Kidney (tissue), 13 donors: ENCODE measurements at regions not wholly inside any gene's neighbourhood (a gene's known extent, or its start where the extent isn't known, plus 50 kb on each side); places are given as distances from the start of the nearest gene placed in this dataset.
A peak's percentile ranks its signal among the peaks of the same experiment; 100 is the strongest.

Experiments
- DNase-seq, 5 donors: peaks; one replicate each; pipeline ENCODE4 v3.0.0-alpha.2; 2013 to 2020
- FAIRE-seq: peaks from 2 replicates; lab custom pipeline; 2012; peaks lifted over from hg19 to GRCh38; lab: Jason Lieb, UNC
- H3K27ac ChIP-seq, 2 donors: one replicate each; pipeline ENCODE4 v1.7.0; 2013; ENCODE audit warnings: low read depth in 2 of 2, low read length in 2 of 2, inconsistent platforms in 1 of 2
- H3K27me3 ChIP-seq: one replicate; pipeline ENCODE4 v1.7.1; 2013; ENCODE audit warnings: low read length, inconsistent platforms; ENCODE audit not compliant: control insufficient read depth, insufficient read depth
- H3K36me3 ChIP-seq, 3 donors: one replicate each; pipeline versions ENCODE4 v1.7.0 to v1.7.1; 2013; ENCODE audit warnings: low read length in 3 of 3, control low read depth in 1 of 3, inconsistent platforms in 1 of 3; ENCODE audit not compliant: insufficient read depth in 3 of 3, control insufficient read depth in 2 of 3
- H3K4me1 ChIP-seq, 3 donors: one replicate each; pipeline versions ENCODE4 v1.7.0 to v1.7.1; 2013; ENCODE audit warnings: low read length in 3 of 3, inconsistent platforms in 1 of 3, low read depth in 1 of 3; ENCODE audit not compliant: control insufficient read depth in 2 of 3, insufficient read depth in 2 of 3
- H3K4me3 ChIP-seq, 3 donors: one replicate each; pipeline versions ENCODE4 v1.7.0 to v1.8.1; 2013; ENCODE audit warnings: low read length in 3 of 3, control low read depth in 1 of 3, inconsistent platforms in 1 of 3
- H3K9ac ChIP-seq, 3 donors: one replicate each; pipeline versions ENCODE4 v1.7.0 to v1.7.1; 2013; ENCODE audit warnings: low read length in 3 of 3, control low read depth in 1 of 3, inconsistent platforms in 1 of 3
- H3K9me3 ChIP-seq, 3 donors: one replicate each; pipeline versions ENCODE4 v1.7.0 to v1.7.1; 2013; ENCODE audit warnings: low read length in 3 of 3, control low read depth in 1 of 3, inconsistent platforms in 1 of 3; ENCODE audit not compliant: control insufficient read depth in 2 of 3, insufficient read depth in 1 of 3
- CTCF ChIP-seq: IDR thresholded peaks from 3 replicates; pipeline ENCODE4 v1.5.1; 2012; ENCODE audit warnings: mild to moderate bottlenecking, moderate library complexity, borderline replicate concordance; ENCODE audit not compliant: insufficient read depth; ENCODE audit errors: extremely low read depth
- intact Hi-C: fragments of 100-400 bp; cut with DNase I; formaldehyde crosslinking; loops from one replicate; pipeline ENCODE4 v1.11.1; 2022
- donor health status: control.
- donor health status: control.
- donor health status: control.
- donor health status: control.
- donor health status: control.
- donor health status: DM: yes; HTN: yes; CAD: no.
- donor health status: Normal renal cell carcinoma (clear cell type).

GRCh38 chr6:18335948-18336347 is 51.2 kb upstream of the RNF144B start:
- no peak overlapping the region for H3K9ac ChIP-seq
- H3K27me3 ChIP-seq = no peaks in the 10 kb centered on the region
- no peak for DNase-seq
- no peak for TF ChIP-seq CTCF
- no peaks in the 10 kb centered on the region for H3K4me1 ChIP-seq
- intact Hi-C loops = no loop called here
- no peak overlapping the region for H3K4me3 ChIP-seq
- no peaks in the 10 kb centered on the region for H3K36me3 ChIP-seq
- H3K9me3 ChIP-seq = no peaks in the 10 kb centered on the region
- FAIRE-seq = no peak
- H3K27ac ChIP-seq = no peak overlapping the region

GRCh38 chr6:18334251-18334650 is 52.9 kb upstream of the RNF144B start:
- FAIRE-seq = no peak
- no peak overlapping the region for H3K9ac ChIP-seq
- no peak for TF ChIP-seq CTCF

GRCh38 chr6:18330548-18331081 is 56.5 kb upstream of the RNF144B start:
- Histone ChIP-seq H3K27me3 (no peaks in the 10 kb centered on the region), H3K36me3 (no peaks in the 10 kb centered on the region), H3K9ac (no peak overlapping the region), H3K9me3 (no peaks in the 10 kb centered on the region), H3K4me3 (no peak overlapping the region), H3K4me1 (peaks cover 0 to 10% (median 9%) of the 10 kb centered on the region in 3 donors), H3K27ac (peak overlapping the region in 1 of 2 donors; percentile 8)
- DNase-seq (no peak), FAIRE-seq (no peak)
- no peak for TF ChIP-seq CTCF
- intact Hi-C loops = no loop called here

More at GRCh38 chr6:18334251-18334650, 52.9 kb upstream of the RNF144B start:
- intact Hi-C loops = no loop called here
- H3K27ac ChIP-seq = no peak overlapping the region
- H3K9me3 ChIP-seq = no peaks in the 10 kb centered on the region
- H3K27me3 ChIP-seq = no peaks in the 10 kb centered on the region
- H3K4me1 ChIP-seq = no peaks in the 10 kb centered on the region
- no peaks in the 10 kb centered on the region for H3K36me3 ChIP-seq
- no peak for DNase-seq
- H3K4me3 ChIP-seq = no peak overlapping the region

- peak overlapping the region in 1 of 2 donors; percentile 60 for H3K27ac ChIP-seq
- H3K9me3 ChIP-seq = no peaks in the 10 kb centered on the region
- no peak for TF ChIP-seq CTCF
- no peak for FAIRE-seq
- peaks cover 0 to 10% (median 9%) of the 10 kb centered on the region in 3 donors for H3K4me1 ChIP-seq
- no peaks in the 10 kb centered on the region for H3K27me3 ChIP-seq
- intact Hi-C loops = no loop called here
- no peak for DNase-seq
- H3K36me3 ChIP-seq = no peaks in the 10 kb centered on the region
- no peak overlapping the region for H3K4me3 ChIP-seq
- H3K9ac ChIP-seq = no peak overlapping the region
Observed at GRCh38 chr6:18329776-18330175, 57.4 kb upstream of the RNF144B start.
